Loucy (cell line): ENCODE measurements at regions not wholly inside any gene's neighbourhood (a gene's known extent, or its start where the extent isn't known, plus 50 kb on each side); places are given as distances from the start of the nearest gene placed in this dataset.

Source experiments
- H2AFZ ChIP-seq: fragments of 200-600 bp; sonication (generic); 2 replicates; pipeline ENCODE4 v1.6.0; 2016; ENCODE audit warnings: antibody characterized with exemption, mild to moderate bottlenecking, low read length, moderate library complexity
- H3F3A ChIP-seq: fragments of 200-600 bp; 2 replicates; pipeline ENCODE4 v1.6.0; 2016; ENCODE audit warnings: antibody characterized with exemption, low read depth, mild to moderate bottlenecking
- H3K27me3 ChIP-seq: fragments of 200-600 bp; sonication (generic); 2 replicates; pipeline ENCODE4 v1.6.1; 2014; ENCODE audit warnings: low read length, mild to moderate bottlenecking; ENCODE audit not compliant: insufficient read depth, poor library complexity, severe bottlenecking
- H3K36me3 ChIP-seq: fragments of 200-600 bp; sonication (generic); 2 replicates; pipeline ENCODE4 v1.6.1; 2016; ENCODE audit warnings: low read length; ENCODE audit not compliant: insufficient read depth
- H3K4me1 ChIP-seq: fragments of 200-600 bp; sonication (generic); 2 replicates; pipeline ENCODE4 v1.5.1; 2014; ENCODE audit warnings: low read length, mild to moderate bottlenecking; ENCODE audit not compliant: insufficient read depth, poor library complexity, severe bottlenecking
- H3K4me2 ChIP-seq: fragments of 200-600 bp; sonication (generic); 2 replicates; pipeline ENCODE4 v1.6.0; 2014; ENCODE audit warnings: antibody characterized with exemption, low read length, low read depth, mild to moderate bottlenecking; ENCODE audit not compliant: poor library complexity, severe bottlenecking
- H3K4me3 ChIP-seq: fragments of 200-600 bp; sonication (generic); 2 replicates; pipeline ENCODE4 v1.5.1; 2014; ENCODE audit warnings: low read length, mild to moderate bottlenecking, mixed read lengths; ENCODE audit not compliant: poor library complexity, severe bottlenecking
- H3K79me2 ChIP-seq: fragments of 200-600 bp; sonication (generic); 2 replicates; pipeline ENCODE4 v1.6.1; 2014; ENCODE audit warnings: low read length; ENCODE audit not compliant: insufficient read depth
- H3K9ac ChIP-seq: fragments of 200-600 bp; sonication (generic); 2 replicates; pipeline ENCODE4 v1.6.0; 2014; ENCODE audit warnings: mild to moderate bottlenecking, low read depth, low read length, moderate library complexity; ENCODE audit not compliant: poor library complexity, severe bottlenecking
- H3K9me2 ChIP-seq: fragments of 200-600 bp; sonication (generic); replicated peaks from 2 replicates; pipeline ENCODE4 v1.6.1; 2016; ENCODE audit warnings: low read depth, low read length, mixed read lengths
- H3K9me3 ChIP-seq: fragments of 200-600 bp; sonication (generic); 2 replicates; pipeline ENCODE4 v1.6.1; 2014; ENCODE audit warnings: mild to moderate bottlenecking, antibody characterized with exemption, low read length, low read depth; ENCODE audit not compliant: insufficient read depth
- H4K20me1 ChIP-seq: fragments of 200-600 bp; sonication (generic); 2 replicates; pipeline ENCODE4 v1.6.0; 2014; ENCODE audit warnings: antibody characterized with exemption, low read length, mild to moderate bottlenecking; ENCODE audit not compliant: insufficient read depth, poor library complexity, severe bottlenecking
- CTCF ChIP-seq: fragments of 200-600 bp; sonication (generic); conservative IDR thresholded peaks from 2 replicates; pipeline ENCODE4 v1.5.1; 2014; ENCODE audit warnings: mild to moderate bottlenecking, antibody characterized with exemption, low read length
- EZH2phosphoT487 ChIP-seq: fragments of 200-600 bp; IDR thresholded peaks from 2 replicates; pipeline ENCODE4 v1.6.1; 2018; ENCODE audit warnings: antibody characterized with exemption, mild to moderate bottlenecking, moderate library complexity, borderline replicate concordance

- Histone ChIP-seq H2AFZ (no peak overlapping the region; the same call in 1 of the 2 replicates), H3K79me2 (no peaks in the 10 kb centered on the region), H3K9ac (no peak overlapping the region)
Observed at GRCh38 chr11:126115127-126115495, 52.4 kb upstream of the CDON start.

GRCh38 chr11:126114486-126115126, 51.9 kb upstream of the CDON start:
- Histone ChIP-seq H3K9me3 (no peaks in the 10 kb centered on the region), H3K4me2 (no peak overlapping the region), H2AFZ (no peak overlapping the region), H3K36me3 (no peaks in the 10 kb centered on the region), H3K79me2 (no peaks in the 10 kb centered on the region), H3K9ac (no peak overlapping the region), H3F3A (no peaks in the 10 kb centered on the region), H3K27me3 (no peaks in the 10 kb centered on the region), H3K4me3 (no peak overlapping the region), H4K20me1 (no peaks in the 10 kb centered on the region), H3K4me1 (peaks cover 7% of the 10 kb centered on the region), H3K9me2 (no peaks in the 10 kb centered on the region)
- TF ChIP-seq CTCF = no peak
- TF ChIP-seq EZH2phosphoT487 = no peak

More at GRCh38 chr11:126115127-126115495, 52.4 kb upstream of the CDON start:
- Histone ChIP-seq H3K4me1 (peaks cover 7% of the 10 kb centered on the region), H3K27me3 (no peaks in the 10 kb centered on the region), H3K9me3 (no peaks in the 10 kb centered on the region), H3K4me2 (no peak overlapping the region), H3K4me3 (no peak overlapping the region), H3K9me2 (no peaks in the 10 kb centered on the region), H4K20me1 (no peaks in the 10 kb centered on the region), H3F3A (no peaks in the 10 kb centered on the region), H3K36me3 (no peaks in the 10 kb centered on the region)
- TF ChIP-seq EZH2phosphoT487 (no peak), CTCF (no peak)

- TF ChIP-seq CTCF (no peak), EZH2phosphoT487 (no peak)
- Histone ChIP-seq H3K4me3 (no peak overlapping the region), H3K9me2 (no peaks in the 10 kb centered on the region), H3K4me1 (peaks cover 7% of the 10 kb centered on the region), H2AFZ (no peak overlapping the region), H3F3A (no peaks in the 10 kb centered on the region), H3K9ac (no peak overlapping the region), H3K36me3 (no peaks in the 10 kb centered on the region), H3K79me2 (no peaks in the 10 kb centered on the region), H3K9me3 (no peaks in the 10 kb centered on the region), H4K20me1 (no peaks in the 10 kb centered on the region), H3K4me2 (no peak overlapping the region), H3K27me3 (no peaks in the 10 kb centered on the region)
Observed at GRCh38 chr11:126113963-126114362, 51.3 kb upstream of the CDON start.
